Activated naive CD4-positive, alpha-beta T cell treated with anti-CD3 and anti-CD28 coated beads for 36 hours (primary cell): ENCODE measurements at regions not wholly inside any gene's neighbourhood (a gene's known extent, or its start where the extent isn't known, plus 50 kb on each side); places are given as distances from the start of the nearest gene placed in this dataset.

ENCODE experiments used
- CTCF ChIA-PET: fragments of 350-600 bp; sonication (Branson Sonifier 250); formaldehyde crosslinking; loops from one replicate; lab custom pipeline; 2021; ENCODE audit warnings: antibody characterized with exemption; lab: Charles Lee
- DNase-seq: peaks from one replicate; pipeline ENCODE4 v3.0.0-alpha.2; 2020
- H3K27ac Mint-ChIP-seq: one replicate; pipeline ENCODE4 v1.8.0; 2021; ENCODE audit warnings: mild to moderate bottlenecking, mixed read lengths
- H3K27me3 Mint-ChIP-seq: one replicate; pipeline ENCODE4 v1.8.0; 2021; ENCODE audit warnings: low read depth, mixed read lengths
- H3K36me3 Mint-ChIP-seq: one replicate; pipeline ENCODE4 v1.8.0; 2021; ENCODE audit warnings: low read depth, mixed read lengths
- H3K4me1 Mint-ChIP-seq: one replicate; pipeline ENCODE4 v1.8.0; 2021; ENCODE audit warnings: low read depth, mixed read lengths
- H3K4me3 Mint-ChIP-seq: one replicate; pipeline ENCODE4 v1.8.0; 2021; ENCODE audit warnings: mild to moderate bottlenecking, moderate library complexity, mixed read lengths
- H3K9me3 Mint-ChIP-seq: one replicate; pipeline ENCODE4 v1.8.0; 2021; ENCODE audit warnings: mixed read lengths
- intact Hi-C: fragments of 100-400 bp; cut with micrococcal nuclease; formaldehyde crosslinking; loops from one replicate; pipeline ENCODE4 v1.15.1; 2023

DNA sequence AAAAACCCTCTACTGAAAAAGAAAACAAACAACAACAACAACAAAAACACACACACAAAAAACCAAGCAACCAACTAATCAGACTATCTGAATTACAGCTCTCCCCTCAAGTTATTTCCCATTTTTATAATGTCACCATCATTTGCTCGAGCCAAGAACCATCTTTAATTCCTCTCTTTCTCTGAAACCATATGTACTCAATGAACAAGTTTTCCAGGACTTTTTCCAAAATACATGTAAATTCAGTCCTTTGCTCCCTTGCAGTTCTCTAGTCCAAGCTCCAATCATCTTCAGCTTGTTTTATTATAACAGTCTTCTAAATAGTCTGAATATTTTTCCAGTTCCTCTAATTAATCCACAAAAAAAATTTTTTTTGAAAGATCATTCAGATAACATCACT lies 506.0 kb downstream of the NXPH1 start:
- Mint-ChIP-seq H3K4me3 (no peak overlapping the region), H3K27me3 (no peaks in the 10 kb centered on the region)

DNA sequence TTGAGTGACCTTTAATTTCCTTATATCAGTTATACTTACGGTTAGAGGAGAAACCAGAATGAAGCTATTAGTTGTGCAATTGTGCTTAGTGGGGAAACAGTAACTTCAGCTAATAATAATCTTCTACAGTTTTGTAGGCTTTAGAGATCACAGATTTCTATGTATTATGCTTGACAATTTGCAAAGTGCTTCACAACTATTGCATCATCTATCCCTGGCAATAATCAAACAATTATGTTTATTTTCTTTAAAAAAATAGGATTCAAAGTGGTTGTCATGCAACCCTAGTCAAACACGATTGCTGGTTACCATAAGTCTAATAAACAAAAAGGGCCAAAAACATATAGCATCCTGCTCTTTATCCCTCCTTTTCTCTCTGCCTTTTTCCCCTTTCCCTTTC lies 530.3 kb downstream of the NXPH1 start:
- no peak overlapping the region for H3K4me3 Mint-ChIP-seq
- no peaks in the 10 kb centered on the region for H3K27me3 Mint-ChIP-seq
- H3K4me1 Mint-ChIP-seq: no peaks in the 10 kb centered on the region
- H3K36me3 Mint-ChIP-seq: no peaks in the 10 kb centered on the region
- intact Hi-C loops: no loop called here
- H3K27ac Mint-ChIP-seq: no peak overlapping the region
- no peak for DNase-seq
- peaks cover 4% of the 10 kb centered on the region for H3K9me3 Mint-ChIP-seq
- CTCF ChIA-PET: no interaction called here

More for the DNA sequence above, 506.0 kb downstream of the NXPH1 start:
- H3K4me1 Mint-ChIP-seq: no peaks in the 10 kb centered on the region
- CTCF ChIA-PET: no interaction called here
- H3K27ac Mint-ChIP-seq: no peak overlapping the region
- intact Hi-C loops: no loop called here
- no peak for DNase-seq
- no peaks in the 10 kb centered on the region for H3K36me3 Mint-ChIP-seq
- H3K9me3 Mint-ChIP-seq: peaks cover 6% of the 10 kb centered on the region

DNA sequence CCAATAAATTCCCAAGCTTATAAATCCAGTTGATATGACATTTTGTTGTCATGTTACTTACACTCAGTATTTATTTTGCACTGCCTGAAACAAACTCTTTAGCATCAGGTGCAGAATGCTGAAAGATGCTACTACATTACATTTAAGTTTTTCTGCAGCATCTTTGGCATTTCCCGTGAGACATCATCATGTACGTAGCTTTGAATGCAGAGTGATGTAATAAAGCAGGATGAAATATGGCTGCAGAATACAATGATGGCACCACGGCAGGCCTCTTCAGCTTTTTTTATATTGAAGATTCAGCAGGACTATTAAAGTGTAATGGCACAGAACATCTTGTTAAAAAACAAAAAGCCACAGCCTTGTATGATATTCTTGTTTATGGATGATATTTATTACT lies 531.8 kb downstream of the NXPH1 start:
- Mint-ChIP-seq H3K27ac (no peak overlapping the region), H3K4me1 (no peaks in the 10 kb centered on the region), H3K9me3 (peaks cover 4% of the 10 kb centered on the region), H3K36me3 (no peaks in the 10 kb centered on the region), H3K27me3 (no peaks in the 10 kb centered on the region), H3K4me3 (no peak overlapping the region)
- intact Hi-C loops: no loop called here
- CTCF ChIA-PET: no interaction called here
- DNase-seq: no peak

DNA sequence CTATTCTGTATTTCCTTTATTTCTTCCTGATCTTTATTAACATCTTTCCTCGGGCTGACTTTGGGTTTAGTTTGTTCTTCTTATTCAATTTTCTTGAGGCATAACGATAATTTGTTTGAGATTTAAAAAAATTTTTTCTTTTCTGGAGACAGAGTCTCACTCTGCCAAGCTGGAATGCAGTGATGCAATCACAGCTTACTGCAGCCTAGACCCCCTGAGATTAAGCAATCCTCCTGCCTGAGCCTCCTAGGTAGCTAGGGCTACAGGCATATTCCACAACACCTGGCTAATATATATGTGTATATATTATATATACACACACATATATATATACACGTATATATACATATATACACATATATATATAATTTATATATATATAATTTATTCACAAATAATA lies 540.2 kb downstream of the NXPH1 start:
- no peaks in the 10 kb centered on the region for H3K27me3 Mint-ChIP-seq
- peaks cover 5% of the 10 kb centered on the region for H3K9me3 Mint-ChIP-seq
- no peaks in the 10 kb centered on the region for H3K36me3 Mint-ChIP-seq
- CTCF ChIA-PET: no interaction called here
- no peak overlapping the region for H3K27ac Mint-ChIP-seq
- no peak for DNase-seq
- H3K4me1 Mint-ChIP-seq: no peaks in the 10 kb centered on the region
- H3K4me3 Mint-ChIP-seq: no peak overlapping the region
- intact Hi-C loops: no loop called here

DNA sequence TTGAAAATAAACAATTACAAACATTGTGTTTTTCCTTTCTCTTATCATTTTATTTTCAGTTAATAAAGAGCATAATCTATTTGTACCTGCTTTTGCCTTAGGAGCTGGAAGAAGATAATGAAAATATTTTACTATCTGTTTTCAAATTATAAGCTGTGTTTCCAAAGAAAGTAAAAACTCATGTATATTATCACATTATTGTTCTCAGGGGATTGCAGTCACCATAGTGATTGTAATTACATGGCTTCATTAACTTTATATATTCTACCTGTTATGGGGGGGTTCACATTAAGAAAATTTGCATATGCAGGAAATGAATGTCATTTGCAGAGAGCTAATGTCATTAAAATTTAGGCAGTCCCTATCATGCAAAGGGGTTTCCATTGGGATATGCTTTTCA lies 542.3 kb downstream of the NXPH1 start:
- H3K4me1 Mint-ChIP-seq: no peaks in the 10 kb centered on the region
- CTCF ChIA-PET: no interaction called here
- H3K27ac Mint-ChIP-seq: no peak overlapping the region
- no peak for DNase-seq
- H3K36me3 Mint-ChIP-seq: no peaks in the 10 kb centered on the region
- no peaks in the 10 kb centered on the region for H3K27me3 Mint-ChIP-seq
- H3K4me3 Mint-ChIP-seq: no peak overlapping the region
- peaks cover 6% of the 10 kb centered on the region for H3K9me3 Mint-ChIP-seq
- intact Hi-C loops: no loop called here

DNA sequence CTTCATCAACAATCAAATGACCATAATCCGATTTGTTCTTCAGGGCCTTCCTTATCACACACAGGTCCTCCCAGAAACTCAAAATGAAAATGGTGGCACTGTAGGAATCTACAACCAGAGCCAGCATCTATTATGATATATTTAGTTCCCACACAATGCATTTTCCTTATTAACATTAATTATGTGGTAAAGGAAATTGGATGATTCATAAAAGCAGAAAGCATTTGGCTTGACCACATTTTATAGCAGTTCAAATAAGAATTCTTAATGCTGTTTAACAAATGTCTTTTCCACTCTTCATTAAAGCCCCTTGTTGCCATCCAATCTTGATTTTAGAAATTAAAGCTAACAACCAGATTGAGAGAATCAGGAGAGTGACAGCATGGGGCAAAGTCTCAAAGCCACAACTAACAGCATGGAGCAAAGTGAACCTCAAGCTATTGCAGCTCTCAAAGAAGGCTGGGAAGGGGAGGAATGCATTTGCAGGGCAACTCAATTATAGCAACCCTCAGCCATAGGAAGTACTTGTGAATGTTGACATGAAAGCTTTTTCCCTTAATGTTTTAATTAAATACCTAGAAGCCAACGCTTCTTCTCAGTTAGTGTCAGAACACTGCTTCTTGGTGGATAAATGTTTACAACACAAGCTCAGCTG lies 549.1 kb downstream of the NXPH1 start:
- intact Hi-C loops: no loop called here
- DNase-seq: no peak
- peaks cover 5% of the 10 kb centered on the region for H3K9me3 Mint-ChIP-seq
- no peaks in the 10 kb centered on the region for H3K36me3 Mint-ChIP-seq
- H3K27ac Mint-ChIP-seq: no peak overlapping the region
- H3K4me1 Mint-ChIP-seq: no peaks in the 10 kb centered on the region
- H3K4me3 Mint-ChIP-seq: no peak overlapping the region
- CTCF ChIA-PET: no interaction called here
- no peaks in the 10 kb centered on the region for H3K27me3 Mint-ChIP-seq

DNA sequence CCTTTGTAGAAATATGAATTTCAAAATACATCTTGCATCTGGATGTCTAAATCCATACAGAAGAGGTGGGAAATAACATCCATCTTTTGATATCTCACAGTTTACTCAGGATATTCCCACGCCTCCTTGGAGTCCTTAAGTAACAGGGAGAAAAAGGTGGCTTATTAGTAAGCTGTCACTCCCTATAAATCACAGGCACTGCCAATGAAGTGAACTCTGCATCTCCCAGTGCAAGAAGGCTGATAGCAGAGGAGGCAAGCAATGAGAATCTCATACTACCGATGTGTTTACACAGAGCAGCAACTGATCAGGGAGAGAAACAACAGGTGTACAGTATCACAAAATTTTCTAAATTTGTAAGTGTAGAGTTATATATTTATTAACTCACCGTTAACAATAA lies 551.8 kb downstream of the NXPH1 start:
- CTCF ChIA-PET: no interaction called here
- no peaks in the 10 kb centered on the region for H3K9me3 Mint-ChIP-seq
- H3K4me1 Mint-ChIP-seq: no peaks in the 10 kb centered on the region
- no peak overlapping the region for H3K27ac Mint-ChIP-seq
- DNase-seq: no peak
- intact Hi-C loops: no loop called here
- no peak overlapping the region for H3K4me3 Mint-ChIP-seq
- no peaks in the 10 kb centered on the region for H3K27me3 Mint-ChIP-seq
- H3K36me3 Mint-ChIP-seq: no peaks in the 10 kb centered on the region

DNA sequence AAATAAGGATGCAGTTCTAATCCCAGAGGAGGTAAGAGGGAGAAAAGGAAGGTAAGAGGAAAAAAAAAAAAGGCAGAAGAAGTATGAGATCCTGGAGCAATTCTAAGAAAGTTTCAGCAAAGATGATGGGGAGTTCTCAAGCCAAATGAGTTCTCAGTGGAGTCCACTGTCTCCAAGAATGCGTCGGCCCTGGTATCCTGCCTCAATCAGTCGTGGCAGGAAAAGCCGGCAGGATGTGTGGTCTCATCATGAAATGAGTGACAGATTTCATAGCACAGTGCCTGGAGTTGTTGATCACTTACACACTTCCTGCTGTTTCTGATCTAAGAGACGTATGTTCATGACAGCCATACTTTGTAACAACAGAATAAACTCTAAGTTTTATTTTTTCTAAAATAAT lies 554.9 kb downstream of the NXPH1 start:
- Mint-ChIP-seq H3K4me1 (no peaks in the 10 kb centered on the region), H3K9me3 (peaks cover 2% of the 10 kb centered on the region), H3K4me3 (no peak overlapping the region), H3K27ac (no peak overlapping the region), H3K27me3 (no peaks in the 10 kb centered on the region), H3K36me3 (no peaks in the 10 kb centered on the region)
- DNase-seq: no peak
- intact Hi-C loops: no loop called here
- CTCF ChIA-PET: no interaction called here

DNA sequence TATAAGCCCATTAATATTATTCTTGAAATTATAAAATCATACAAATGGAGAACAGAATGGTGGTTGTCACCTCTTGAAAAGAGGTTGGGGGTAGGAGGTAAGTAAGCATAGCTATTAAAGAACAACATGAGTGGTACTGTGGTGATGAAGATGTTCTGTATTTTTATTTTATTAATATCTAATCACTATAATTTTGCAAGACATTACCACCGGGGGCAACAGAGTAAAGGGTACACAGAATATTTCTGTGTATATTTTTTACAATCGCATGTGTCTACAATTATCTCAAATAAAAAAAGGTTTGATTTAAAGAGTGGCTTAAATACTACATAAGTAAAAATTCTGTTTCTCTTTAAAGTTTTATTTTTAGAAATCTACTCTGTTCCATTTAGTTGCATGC lies 557.8 kb downstream of the NXPH1 start:
- CTCF ChIA-PET: no interaction called here
- peaks cover 7% of the 10 kb centered on the region for H3K9me3 Mint-ChIP-seq

DNA sequence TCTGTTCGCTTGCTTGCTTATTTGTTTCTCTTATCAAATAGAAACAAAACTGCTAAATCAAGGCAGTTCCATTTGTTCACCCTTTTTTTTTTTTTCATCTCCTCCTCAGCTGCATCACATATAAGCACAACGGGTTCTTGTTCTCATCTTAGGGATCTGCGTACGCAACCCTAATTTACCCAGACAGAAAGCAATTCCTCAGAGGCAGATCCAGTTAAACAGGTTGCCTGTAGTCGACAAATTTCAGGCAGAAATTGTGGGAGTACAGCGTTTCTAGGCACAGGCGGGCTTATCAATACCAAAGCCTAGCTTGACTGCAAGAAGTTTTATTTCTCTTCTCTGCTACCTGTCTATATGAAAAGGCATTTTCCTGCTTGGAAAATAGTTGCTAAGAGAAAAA lies 565.4 kb downstream of the NXPH1 start:
- intact Hi-C loops: no loop called here
- H3K36me3 Mint-ChIP-seq: no peaks in the 10 kb centered on the region
- no peaks in the 10 kb centered on the region for H3K27me3 Mint-ChIP-seq

More for the DNA sequence above, 557.8 kb downstream of the NXPH1 start:
- Mint-ChIP-seq H3K4me1 (no peaks in the 10 kb centered on the region), H3K27me3 (no peaks in the 10 kb centered on the region), H3K4me3 (no peak overlapping the region), H3K27ac (no peak overlapping the region), H3K36me3 (no peaks in the 10 kb centered on the region)
- DNase-seq: no peak
- intact Hi-C loops: no loop called here

DNA sequence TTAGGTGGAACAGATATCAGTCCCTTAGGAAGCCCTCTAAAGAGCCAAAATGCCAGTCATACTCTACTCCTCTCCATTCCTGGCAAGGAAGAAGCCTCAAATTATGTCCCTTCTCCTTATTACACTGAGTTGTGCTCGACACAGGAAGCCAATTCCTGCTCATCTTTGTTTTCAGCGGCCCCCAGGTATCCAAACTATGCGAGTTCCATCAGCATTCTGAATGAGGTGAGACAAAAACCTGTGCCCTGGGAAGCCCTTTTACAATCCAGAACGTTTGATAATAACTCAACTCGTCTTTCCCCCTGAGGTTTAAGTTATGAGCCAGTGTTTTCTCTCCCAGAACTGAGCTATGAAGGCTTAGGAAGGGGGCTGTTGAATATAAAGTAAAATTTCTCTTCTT lies 580.5 kb downstream of the NXPH1 start:
- CTCF ChIA-PET: no interaction called here
- H3K9me3 Mint-ChIP-seq: peaks cover 12% of the 10 kb centered on the region
- intact Hi-C loops: no loop called here
- DNase-seq: no peak
- no peak overlapping the region for H3K4me3 Mint-ChIP-seq
- H3K36me3 Mint-ChIP-seq: no peaks in the 10 kb centered on the region
- no peak overlapping the region for H3K27ac Mint-ChIP-seq
- H3K27me3 Mint-ChIP-seq: no peaks in the 10 kb centered on the region
- no peaks in the 10 kb centered on the region for H3K4me1 Mint-ChIP-seq

More for the DNA sequence above, 565.4 kb downstream of the NXPH1 start:
- Mint-ChIP-seq H3K4me1 (no peaks in the 10 kb centered on the region), H3K4me3 (no peak overlapping the region), H3K27ac (no peak overlapping the region), H3K9me3 (peaks cover 10% of the 10 kb centered on the region)
- CTCF ChIA-PET: no interaction called here
- no peak for DNase-seq

DNA sequence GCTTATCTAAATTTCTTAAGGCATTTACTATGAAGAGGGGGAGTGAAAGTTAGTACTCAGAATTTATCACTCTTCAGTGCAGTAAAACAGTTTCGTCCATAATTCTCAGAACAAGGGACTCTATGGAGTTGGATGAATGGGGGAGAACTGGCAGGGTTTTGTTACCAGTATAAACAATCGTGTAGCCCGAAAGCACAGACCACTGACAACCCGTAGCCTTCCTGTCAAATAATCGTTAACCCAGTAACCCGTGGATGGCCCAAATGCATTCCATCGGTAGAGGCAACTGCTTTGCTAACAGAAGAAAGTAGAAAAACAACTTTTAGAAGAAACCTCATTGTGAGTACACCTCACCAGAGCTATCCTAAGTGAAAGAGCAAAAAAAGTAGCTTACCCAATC lies 583.9 kb downstream of the NXPH1 start:
- H3K27me3 Mint-ChIP-seq: no peaks in the 10 kb centered on the region
- CTCF ChIA-PET: no interaction called here
- no peak overlapping the region for H3K4me3 Mint-ChIP-seq
- no peaks in the 10 kb centered on the region for H3K4me1 Mint-ChIP-seq
- H3K9me3 Mint-ChIP-seq: peaks cover 15% of the 10 kb centered on the region
- DNase-seq: no peak
- no peak overlapping the region for H3K27ac Mint-ChIP-seq
- intact Hi-C loops: no loop called here
- H3K36me3 Mint-ChIP-seq: no peaks in the 10 kb centered on the region

DNA sequence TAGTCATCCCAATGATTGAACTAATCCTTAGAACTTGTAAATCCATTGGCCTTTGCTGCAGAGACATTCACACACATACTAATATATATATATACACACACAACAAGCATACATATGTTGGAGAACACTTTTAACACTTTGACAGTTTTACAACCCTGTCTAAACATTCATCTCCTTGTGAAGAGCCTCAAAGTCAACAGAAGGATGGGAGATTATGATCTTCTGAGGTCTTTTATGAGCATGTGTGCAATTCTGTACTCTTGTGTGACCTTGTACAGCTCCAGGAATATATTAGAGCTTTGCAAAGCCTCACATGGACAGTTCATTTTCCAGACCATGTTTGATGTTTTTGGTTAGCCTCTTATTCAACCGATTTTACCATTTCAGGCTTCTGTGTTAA lies 589.0 kb downstream of the NXPH1 start:
- H3K4me3 Mint-ChIP-seq: no peak overlapping the region
- intact Hi-C loops: loop anchor here (10.0 kb wide), 1 partner anchor 78 kb away; no protein-coding TSS in a partner anchor
- no peaks in the 10 kb centered on the region for H3K27me3 Mint-ChIP-seq
- CTCF ChIA-PET: no interaction called here
- no peaks in the 10 kb centered on the region for H3K36me3 Mint-ChIP-seq
- no peak overlapping the region for H3K27ac Mint-ChIP-seq
- no peaks in the 10 kb centered on the region for H3K4me1 Mint-ChIP-seq
- no peak for DNase-seq
- peaks cover 10% of the 10 kb centered on the region for H3K9me3 Mint-ChIP-seq
